HL-60 (cell line): ENCODE measurements at regions not wholly inside any gene's neighbourhood (a gene's known extent, or its start where the extent isn't known, plus 50 kb on each side); places are given as distances from the start of the nearest gene placed in this dataset.

Source experiments
- DNase-seq, 2 experiments: peaks; one replicate each; pipeline ENCODE4 v3.0.0-alpha.2; 2010 to 2020; ENCODE audit warnings: low read depth in 1 of 2, low spot score in 1 of 2
- H3K27ac ChIP-seq: fragments of 250-450 bp; sonication (Bioruptor Pico); replicated peaks from 2 replicates; pipeline ENCODE4 v1.5.1; 2020; ENCODE audit warnings: mild to moderate bottlenecking, moderate library complexity
- H3K27me3 ChIP-seq: fragments of 250-450 bp; sonication (Bioruptor Pico); 2 replicates; pipeline ENCODE4 v1.5.1; 2021; ENCODE audit warnings: mild to moderate bottlenecking, moderate library complexity; ENCODE audit not compliant: insufficient read depth, poor library complexity, severe bottlenecking
- H3K4me3 ChIP-seq: replicated peaks from 2 replicates; pipeline ENCODE4 v1.5.1; 2011; ENCODE audit warnings: mild to moderate bottlenecking, control low read depth, low read length; ENCODE audit not compliant: insufficient read depth
- CTCF ChIP-seq: IDR thresholded peaks from one replicate; pipeline ENCODE4 v1.5.1; 2011; ENCODE audit warnings: low read length, control low read depth, inconsistent platforms; ENCODE audit not compliant: insufficient read depth
- GABPA ChIP-seq: IDR thresholded peaks from 2 replicates; pipeline ENCODE4 v1.6.1; 2012; ENCODE audit warnings: low read depth
- POLR2AphosphoS5 ChIP-seq: IDR thresholded peaks from 2 replicates; pipeline ENCODE4 v1.6.1; 2012; ENCODE audit warnings: low read depth
- REST ChIP-seq: IDR thresholded peaks from 2 replicates; pipeline ENCODE4 v1.6.1; 2012; ENCODE audit warnings: low read depth; ENCODE audit not compliant: insufficient replicate concordance
- SPI1 ChIP-seq: IDR thresholded peaks from 2 replicates; pipeline ENCODE4 v1.6.1; 2012; ENCODE audit warnings: low read depth, mild to moderate bottlenecking, borderline replicate concordance

DNA sequence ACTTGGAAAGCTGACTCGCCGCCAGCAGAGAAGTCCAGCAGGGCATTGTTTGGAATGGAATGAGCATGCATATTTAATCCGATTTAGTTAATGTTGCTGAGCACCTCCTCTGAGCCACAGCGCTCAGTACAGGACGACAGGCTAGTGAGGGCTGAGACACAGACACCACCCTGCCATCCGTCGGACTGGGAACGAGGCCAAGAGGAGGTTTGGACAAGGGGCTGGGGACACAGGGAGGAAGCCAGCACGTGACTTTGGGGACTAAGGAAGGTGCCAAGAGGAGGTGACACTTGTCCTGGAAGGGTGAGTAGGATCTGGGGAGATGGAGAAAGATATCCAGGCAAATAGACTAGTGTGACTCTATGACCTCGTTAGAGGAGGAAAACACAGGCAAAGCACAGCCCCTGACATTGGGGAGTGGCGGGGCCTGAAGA is 152.5 kb upstream of the ECI2 start:
- Histone ChIP-seq H3K27ac (no peak overlapping the region), H3K27me3 (peaks cover 9% of the 10 kb centered on the region), H3K4me3 (no peak overlapping the region)
- no peak for TF ChIP-seq POLR2AphosphoS5
- no peak for TF ChIP-seq GABPA
- no peak for TF ChIP-seq SPI1
- TF ChIP-seq REST, result no peak
- TF ChIP-seq CTCF, result no peak
- DNase-seq, result no peak

DNA sequence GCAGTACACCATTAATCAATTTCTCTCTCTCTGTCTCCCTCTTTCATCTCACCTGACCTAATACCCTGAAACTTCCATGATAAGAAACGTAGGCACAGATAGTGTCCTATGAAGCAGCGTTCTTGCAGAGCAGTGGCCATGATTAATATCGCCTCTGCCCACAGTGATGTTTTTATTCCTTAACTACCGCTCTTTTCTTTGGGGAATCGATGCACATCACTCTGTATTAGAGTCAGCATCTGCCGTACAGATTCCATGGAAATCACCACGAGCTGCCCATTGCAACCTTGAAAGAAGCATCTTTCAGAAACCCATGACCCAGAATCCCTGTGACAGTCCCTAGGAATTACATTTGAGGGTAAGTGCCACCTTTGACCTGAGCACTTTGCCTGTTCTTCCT is 152.0 kb upstream of the ECI2 start:
- TF ChIP-seq CTCF (no peak), REST (no peak), POLR2AphosphoS5 (no peak), GABPA (no peak), SPI1 (no peak)
- Histone ChIP-seq H3K27me3 (peaks cover 9% of the 10 kb centered on the region), H3K27ac (no peak overlapping the region), H3K4me3 (no peak overlapping the region)
- DNase-seq, result no peak

- Histone ChIP-seq H3K4me3 (no peak overlapping the region), H3K27me3 (peaks cover 13% of the 10 kb centered on the region), H3K27ac (no peak overlapping the region)
- no peak for DNase-seq
- no peak for TF ChIP-seq REST
- no peak for TF ChIP-seq GABPA
- TF ChIP-seq SPI1, result no peak
Measured at GRCh38 chr6:4282926-4283325, 147.6 kb upstream of the ECI2 start.
